ENCODE measurements at regions not wholly inside any gene's neighbourhood (a gene's known extent, or its start where the extent isn't known, plus 50 kb on each side); places are given as distances from the start of the nearest gene placed in this dataset.
"Not testable (repeated sequence)": the region's sequence is repeated elsewhere in the genome, so short reads cannot be mapped to it uniquely, and the experiment has no call there.

GRCh38 chr2:4144731-4145130 is 441.4 kb downstream of the DCDC2C start:
- DNase-seq: no peak

GRCh38 chr2:4151521-4151920 is 448.1 kb downstream of the DCDC2C start:
- no peak for DNase-seq

- DNase-seq: no peak
Observed at GRCh38 chr2:4152051-4152450, 448.7 kb downstream of the DCDC2C start.

- no peak for DNase-seq
Observed at GRCh38 chr2:4168834-4169233, 465.5 kb downstream of the DCDC2C start.

- DNase-seq: no peak
Observed at GRCh38 chr2:4174796-4175195, 471.4 kb downstream of the DCDC2C start.

- DNase-seq: no peak
Observed at GRCh38 chr2:4175343-4175742, 472.0 kb downstream of the DCDC2C start.

GRCh38 chr2:4180631-4181030 is 477.3 kb downstream of the DCDC2C start:
- DNase-seq: no peak

- no peak for DNase-seq
Observed at GRCh38 chr2:4181062-4181461, 477.7 kb downstream of the DCDC2C start.

GRCh38 chr2:4188561-4188960 is 485.2 kb downstream of the DCDC2C start:
- DNase-seq: no peak

GRCh38 chr2:4190548-4190947 is 487.2 kb downstream of the DCDC2C start:
- DNase-seq: no peak

- DNase-seq: no peak
Observed at GRCh38 chr2:4192119-4192518, 488.7 kb downstream of the DCDC2C start.

- DNase-seq: no peak
Observed at GRCh38 chr2:4214444-4215205, 511.2 kb downstream of the DCDC2C start.

GRCh38 chr2:4217737-4218136 is 514.4 kb downstream of the DCDC2C start:
- no peak for DNase-seq

- no peak for DNase-seq
Observed at GRCh38 chr2:4219101-4219500, 515.7 kb downstream of the DCDC2C start.

- no peak for DNase-seq
Observed at GRCh38 chr2:4219571-4219970, 516.2 kb downstream of the DCDC2C start.

GRCh38 chr2:4221434-4221833 is 518.1 kb downstream of the DCDC2C start:
- DNase-seq: no peak

GRCh38 chr2:4221845-4222244 is 518.5 kb downstream of the DCDC2C start:
- DNase-seq: no peak

GRCh38 chr2:4244422-4244821 is 541.0 kb downstream of the DCDC2C start:
- DNase-seq: not testable (repeated sequence)

GRCh38 chr2:4246364-4247131 is 543.2 kb downstream of the DCDC2C start:
- DNase-seq: no peak

GRCh38 chr2:4247791-4248190 is 544.4 kb downstream of the DCDC2C start:
- DNase-seq: no peak

GRCh38 chr2:4255491-4255890 is 552.1 kb downstream of the DCDC2C start:
- no peak for DNase-seq

GRCh38 chr2:4256351-4256750 is 553.0 kb downstream of the DCDC2C start:
- DNase-seq: no peak

- no peak for DNase-seq
Observed at GRCh38 chr2:4258563-4258962, 555.2 kb downstream of the DCDC2C start.

GRCh38 chr2:4265936-4266335 is 562.6 kb downstream of the DCDC2C start:
- no peak for DNase-seq

Data from SIG-M5 (cell line).